H9 (cell line): ENCODE measurements at regions not wholly inside any gene's neighbourhood (a gene's known extent, or its start where the extent isn't known, plus 50 kb on each side); places are given as distances from the start of the nearest gene placed in this dataset.

Source experiments
- DNase-seq: peaks from one replicate; pipeline ENCODE4 v3.0.0-alpha.2; 2017
- H2AFZ ChIP-seq: one replicate; pipeline ENCODE4 v1.6.1; 2013; ENCODE audit warnings: mild to moderate bottlenecking, low read length, control low read depth, moderate library complexity
- H2AK5ac ChIP-seq: 2 replicates; pipeline ENCODE4 v1.6.1; 2013; ENCODE audit warnings: low read length, control low read depth, mixed read lengths; ENCODE audit not compliant: insufficient read length
- H2BK120ac ChIP-seq: one replicate; pipeline ENCODE4 v1.6.1; 2013; ENCODE audit warnings: low read depth, mild to moderate bottlenecking, low read length, control low read depth, inconsistent platforms; ENCODE audit not compliant: poor library complexity, severe bottlenecking
- H2BK12ac ChIP-seq: 2 replicates; pipeline ENCODE4 v1.6.1; 2013; ENCODE audit warnings: low read length, control low read depth, mixed read lengths, low read depth; ENCODE audit not compliant: insufficient read length
- H2BK15ac ChIP-seq: 2 replicates; pipeline ENCODE4 v1.6.1; 2013; ENCODE audit warnings: low read depth, low read length, control low read depth
- H2BK20ac ChIP-seq: one replicate; pipeline ENCODE4 v1.6.1; 2013; ENCODE audit warnings: low read depth, mild to moderate bottlenecking, low read length, control low read depth, inconsistent platforms; ENCODE audit not compliant: poor library complexity, severe bottlenecking
- H2BK5ac ChIP-seq: 2 replicates; pipeline ENCODE4 v1.6.1; 2013; ENCODE audit warnings: low read length, control low read depth, mixed read lengths; ENCODE audit not compliant: insufficient read length
- H3K14ac ChIP-seq: 2 replicates; pipeline ENCODE4 v1.6.1; 2013; ENCODE audit warnings: low read length, control low read depth; ENCODE audit not compliant: insufficient read depth
- H3K18ac ChIP-seq: 2 replicates; pipeline ENCODE4 v1.6.1; 2013; ENCODE audit warnings: low read depth, mild to moderate bottlenecking, mixed read lengths, low read length, control low read depth; ENCODE audit not compliant: insufficient read length
- H3K23ac ChIP-seq: 2 replicates; pipeline ENCODE4 v1.6.1; 2013; ENCODE audit warnings: low read length, control low read depth, mixed read lengths, low read depth; ENCODE audit not compliant: insufficient read length
- H3K23me2 ChIP-seq: 2 replicates; pipeline ENCODE4 v1.6.1; 2013; ENCODE audit warnings: low read depth, mild to moderate bottlenecking, mixed read lengths, low read length, control low read depth; ENCODE audit not compliant: insufficient read length, poor library complexity, severe bottlenecking
- H3K27ac ChIP-seq: 2 replicates; pipeline ENCODE4 v1.5.1; 2013; ENCODE audit warnings: low read length, control low read depth, mixed read lengths, low read depth; ENCODE audit not compliant: insufficient read length
- H3K27me3 ChIP-seq: 2 replicates; pipeline ENCODE4 v1.6.1; 2013; ENCODE audit warnings: low read length, control low read depth, inconsistent platforms; ENCODE audit not compliant: insufficient read depth
- H3K4ac ChIP-seq: 2 replicates; pipeline ENCODE4 v1.6.1; 2013; ENCODE audit warnings: low read depth, mild to moderate bottlenecking, control low read depth, inconsistent platforms, low read length, moderate library complexity
- H3K4me1 ChIP-seq: 2 replicates; pipeline ENCODE4 v1.6.1; 2013; ENCODE audit warnings: low read length, control low read depth, inconsistent platforms; ENCODE audit not compliant: insufficient read depth
- H3K4me2 ChIP-seq: 2 replicates; pipeline ENCODE4 v1.6.1; 2013; ENCODE audit warnings: low read length, control low read depth, mixed read lengths; ENCODE audit not compliant: insufficient read length, insufficient read depth
- H3K56ac ChIP-seq: 2 replicates; pipeline ENCODE4 v1.6.1; 2013; ENCODE audit warnings: low read depth, mild to moderate bottlenecking, mixed read lengths, low read length, control low read depth; ENCODE audit not compliant: insufficient read length
- H3K79me1 ChIP-seq: 2 replicates; pipeline ENCODE4 v1.6.1; 2013; ENCODE audit warnings: low read depth, mild to moderate bottlenecking, moderate library complexity, low read length, control low read depth, inconsistent platforms; ENCODE audit not compliant: insufficient read depth, poor library complexity, severe bottlenecking
- H3K79me2 ChIP-seq: 2 replicates; pipeline ENCODE4 v1.6.1; 2013; ENCODE audit warnings: low read length, control low read depth, inconsistent platforms; ENCODE audit not compliant: insufficient read depth
- H3K9ac ChIP-seq: 2 replicates; pipeline ENCODE4 v1.6.1; 2013; ENCODE audit warnings: low read length, control low read depth, mixed read lengths; ENCODE audit not compliant: insufficient read length; ENCODE audit errors: extremely low read depth
- H3K9me3 ChIP-seq: one replicate; pipeline ENCODE4 v1.6.1; 2013; ENCODE audit warnings: low read depth, low read length, inconsistent platforms; ENCODE audit not compliant: control insufficient read depth
- H3T11ph ChIP-seq: one replicate; pipeline ENCODE4 v1.6.1; 2013; ENCODE audit warnings: mild to moderate bottlenecking, low read length, control low read depth, inconsistent platforms
- H4K20me1 ChIP-seq: one replicate; pipeline ENCODE4 v1.6.1; 2013; ENCODE audit not compliant: control insufficient read depth, insufficient read length, insufficient read depth
- H4K5ac ChIP-seq: 2 replicates; pipeline ENCODE4 v1.6.1; 2013; ENCODE audit warnings: low read depth, mild to moderate bottlenecking, mixed read lengths, low read length, control low read depth; ENCODE audit not compliant: insufficient read length
- H4K8ac ChIP-seq: replicated peaks from 2 replicates; pipeline ENCODE4 v1.6.1; 2013; ENCODE audit warnings: low read length, control low read depth, mixed read lengths, low read depth; ENCODE audit not compliant: insufficient read length
- H4K91ac ChIP-seq: 2 replicates; pipeline ENCODE4 v1.6.1; 2013; ENCODE audit warnings: low read depth, mild to moderate bottlenecking, moderate library complexity, mixed read lengths, low read length, control low read depth; ENCODE audit not compliant: insufficient read length
- H3K27ac Mint-ChIP-seq, 3 experiments: 2 replicates in 2 of 3; 3 replicates in 1 of 3; pipeline ENCODE4 v1.8.0; 2020 to 2021; ENCODE audit warnings: mixed read lengths in 3 of 3, mild to moderate bottlenecking in 1 of 3, moderate library complexity in 1 of 3
- H3K27me3 Mint-ChIP-seq: 2 replicates; pipeline ENCODE4 v1.8.0; 2021; ENCODE audit warnings: low read depth, mild to moderate bottlenecking, moderate library complexity, mixed read lengths
- H3K36me3 Mint-ChIP-seq, 3 experiments: 2 replicates in 2 of 3; 3 replicates in 1 of 3; pipeline ENCODE4 v1.8.0; 2020 to 2021; ENCODE audit warnings: low read depth in 3 of 3, mixed read lengths in 3 of 3; ENCODE audit not compliant: insufficient read depth in 1 of 3
- H3K4me1 Mint-ChIP-seq, 2 experiments: 2 replicates each; pipeline ENCODE4 v1.8.0; 2020; ENCODE audit warnings: mixed read lengths in 2 of 2
- H3K4me3 Mint-ChIP-seq, 2 experiments: 2 replicates in 1 of 2; 3 replicates in 1 of 2; pipeline ENCODE4 v1.8.0; 2020 to 2021; ENCODE audit warnings: mild to moderate bottlenecking in 2 of 2, mixed read lengths in 2 of 2, moderate library complexity in 1 of 2
- H3K9me3 Mint-ChIP-seq, 2 experiments: 2 replicates in 1 of 2; 3 replicates in 1 of 2; pipeline ENCODE4 v1.8.0; 2020; ENCODE audit warnings: mild to moderate bottlenecking in 2 of 2, mixed read lengths in 2 of 2, moderate library complexity in 1 of 2
- CTCF ChIP-seq: fragments of 200-600 bp; sonication (generic); conservative IDR thresholded peaks from 3 replicates; pipeline ENCODE4 v1.8.0; 2021; ENCODE audit warnings: antibody characterized with exemption, mild to moderate bottlenecking
- WGBS: extraction: QIAGEN DNeasy Blood & Tissue Kit; methylation state at CpG from one replicate; pipeline ENCODE4 v1.1.7; 2013; ENCODE audit warnings: missing lambda C conversion rate, low lambda C conversion rate, mixed read lengths; ENCODE audit not compliant: insufficient read length; ENCODE audit errors: extremely low coverage; 5-methylcytosine and 5-hydroxymethylcytosine counted together

- Histone ChIP-seq H3K23ac (no peak overlapping the region), H3K9me3 (no peaks in the 10 kb centered on the region), H2BK12ac (no peak overlapping the region), H2AK5ac (no peak overlapping the region), H3K27ac (no peak overlapping the region), H4K20me1 (no peaks in the 10 kb centered on the region), H2AFZ (no peak overlapping the region), H4K8ac (no peak overlapping the region), H4K91ac (no peak overlapping the region), H3K14ac (no peak overlapping the region), H3K4me1 (no peaks in the 10 kb centered on the region; the same call in 1 of the 2 replicates), H2BK120ac (no peak overlapping the region), H3K23me2 (no peaks in the 10 kb centered on the region), H3K18ac (no peak overlapping the region), H3T11ph (no peak overlapping the region), H3K79me1 (no peaks in the 10 kb centered on the region), H4K5ac (no peak overlapping the region), H3K79me2 (no peaks in the 10 kb centered on the region), H3K9ac (no peak overlapping the region), H3K4ac (no peak overlapping the region), H3K4me2 (no peak overlapping the region), H2BK5ac (no peak overlapping the region), H3K27me3 (no peaks in the 10 kb centered on the region), H2BK20ac (no peak overlapping the region), H2BK15ac (no peak overlapping the region), H3K56ac (no peak overlapping the region)
- no peaks in the 10 kb centered on the region for H3K9me3 Mint-ChIP-seq
- no peak overlapping the region for H3K27ac Mint-ChIP-seq
- no peaks in the 10 kb centered on the region for H3K27me3 Mint-ChIP-seq
- no peaks in the 10 kb centered on the region; a peak in 1 of 7 replicates for H3K36me3 Mint-ChIP-seq
- TF ChIP-seq CTCF: no peak
- H3K4me3 Mint-ChIP-seq: no peak overlapping the region; a peak in 1 of 5 replicates
- peaks cover 5 to 15% of the 10 kb centered on the region in 2 experiments for H3K4me1 Mint-ChIP-seq
- DNase-seq: no peak
- WGBS: no CpG with 5 or more reads among the region's 2 CpGs
These were observed 232.5 kb downstream of the SH2D4B start for GRCh38 chr10:80770239-80770638.
